GM12878 (cell line): ENCODE measurements at regions not wholly inside any gene's neighbourhood (a gene's known extent, or its start where the extent isn't known, plus 50 kb on each side); places are given as distances from the start of the nearest gene placed in this dataset.

Experiments
- SIN3A ChIP-seq: IDR thresholded peaks from 2 replicates; pipeline ENCODE4 v1.6.1; 2012; ENCODE audit warnings: low read depth, low read length, improper control_type of control experiment
- YY1 ChIP-seq: IDR thresholded peaks from 2 replicates; pipeline ENCODE4 v1.6.1; 2011; ENCODE audit warnings: low read depth, mild to moderate bottlenecking, low read length
- TF ChIP-seq, protein P1 (sequence below): IDR thresholded peaks from 2 replicates; pipeline ENCODE4 v1.6.1; 2011; ENCODE audit warnings: low read depth, mild to moderate bottlenecking, low read length, moderate library complexity, borderline replicate concordance; ENCODE audit errors: extremely low read depth

DNA sequence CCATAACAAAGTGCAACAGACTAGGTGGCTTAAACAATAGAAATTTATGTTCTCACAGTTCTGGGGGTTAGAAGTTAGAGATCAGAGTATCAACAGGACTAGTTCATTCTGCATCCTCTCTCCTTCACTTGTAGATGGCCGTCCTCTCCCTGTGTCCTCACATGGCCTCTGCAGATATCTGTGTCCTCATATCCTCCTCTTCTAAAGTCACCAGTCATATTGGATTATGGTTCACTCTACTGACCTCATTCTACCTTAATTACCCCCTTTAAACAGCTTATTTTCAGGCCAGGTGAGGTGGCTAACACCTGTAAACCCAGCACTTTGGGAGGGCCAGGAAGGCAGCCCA is 135.1 kb downstream of the RAB38 start:
- TF ChIP-seq, protein P1, sequence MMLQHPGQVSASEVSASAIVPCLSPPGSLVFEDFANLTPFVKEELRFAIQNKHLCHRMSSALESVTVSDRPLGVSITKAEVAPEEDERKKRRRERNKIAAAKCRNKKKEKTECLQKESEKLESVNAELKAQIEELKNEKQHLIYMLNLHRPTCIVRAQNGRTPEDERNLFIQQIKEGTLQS, result no peak
- TF ChIP-seq SIN3A, result no peak
- TF ChIP-seq YY1, result no peak
